Inferior parietal cortex (tissue), 1 donor: ENCODE measurements at regions not wholly inside any gene's neighbourhood (a gene's known extent, or its start where the extent isn't known, plus 50 kb on each side); places are given as distances from the start of the nearest gene placed in this dataset.
"Not testable (repeated sequence)": the region's sequence is repeated elsewhere in the genome, so short reads cannot be mapped to it uniquely, and the experiment has no call there.

Source experiments
- DNase-seq: peaks from one replicate; pipeline ENCODE4 v3.0.0-alpha.2; 2016; ENCODE audit errors: extremely low spot score

GRCh38 chr1:83400173-83400572, 598.8 kb downstream of the TTLL7 start:
- DNase-seq = not testable (repeated sequence)

GRCh38 chr1:83398125-83398524, 600.8 kb downstream of the TTLL7 start:
- not testable (repeated sequence) for DNase-seq

- DNase-seq = not testable (repeated sequence)
Measured at GRCh38 chr1:83395130-83395529, 603.8 kb downstream of the TTLL7 start.

- not testable (repeated sequence) for DNase-seq
Measured at GRCh38 chr1:83386946-83387345, 612.0 kb downstream of the TTLL7 start.

GRCh38 chr1:83383107-83383506, 615.8 kb downstream of the TTLL7 start:
- DNase-seq = not testable (repeated sequence)

- DNase-seq = not testable (repeated sequence)
Measured at GRCh38 chr1:83373018-83373417, 625.9 kb downstream of the TTLL7 start.

- not testable (repeated sequence) for DNase-seq
Measured at GRCh38 chr1:83369853-83370252, 629.1 kb downstream of the TTLL7 start.

DNA sequence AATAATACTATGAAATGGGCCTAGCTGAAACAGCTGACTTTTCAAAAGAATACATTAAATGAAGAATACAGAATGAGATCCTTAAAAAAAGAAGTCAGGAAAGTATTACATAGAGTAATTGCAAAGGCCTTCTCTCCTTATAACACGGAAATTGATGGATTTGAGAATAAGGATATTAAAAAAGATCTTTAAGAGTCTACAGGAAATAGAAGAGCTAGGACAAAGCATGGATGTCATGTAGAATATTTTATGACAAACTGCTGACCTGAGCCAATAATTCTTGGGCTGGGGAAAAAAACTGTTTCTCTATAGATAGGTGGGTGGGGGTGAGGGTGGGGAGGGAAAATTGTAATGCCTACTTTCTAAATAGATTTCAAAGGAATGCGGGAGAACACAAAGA, 633.6 kb downstream of the TTLL7 start:
- DNase-seq = not testable (repeated sequence)

GRCh38 chr1:83345375-83345774, 653.6 kb downstream of the TTLL7 start:
- DNase-seq = not testable (repeated sequence)

DNA sequence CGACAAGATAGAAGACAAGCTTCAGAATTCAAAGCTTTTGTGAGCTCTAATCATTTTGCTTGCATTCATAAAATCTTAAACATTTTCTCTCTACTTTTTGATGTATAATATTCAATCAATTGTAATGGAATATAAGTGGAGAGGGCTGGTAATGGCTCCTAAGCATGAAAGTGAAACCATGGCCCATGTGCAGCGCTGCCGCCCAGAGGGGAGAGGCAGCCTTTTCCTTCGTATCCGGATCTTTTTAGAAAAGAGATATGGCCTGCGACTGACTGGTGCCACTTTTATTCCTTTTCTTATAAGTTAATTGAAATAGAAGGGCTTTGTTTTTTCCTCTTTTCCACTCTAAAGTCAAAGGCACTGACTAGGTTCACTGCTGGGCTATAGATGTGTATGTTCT, 655.2 kb downstream of the TTLL7 start:
- DNase-seq = not testable (repeated sequence)

DNA sequence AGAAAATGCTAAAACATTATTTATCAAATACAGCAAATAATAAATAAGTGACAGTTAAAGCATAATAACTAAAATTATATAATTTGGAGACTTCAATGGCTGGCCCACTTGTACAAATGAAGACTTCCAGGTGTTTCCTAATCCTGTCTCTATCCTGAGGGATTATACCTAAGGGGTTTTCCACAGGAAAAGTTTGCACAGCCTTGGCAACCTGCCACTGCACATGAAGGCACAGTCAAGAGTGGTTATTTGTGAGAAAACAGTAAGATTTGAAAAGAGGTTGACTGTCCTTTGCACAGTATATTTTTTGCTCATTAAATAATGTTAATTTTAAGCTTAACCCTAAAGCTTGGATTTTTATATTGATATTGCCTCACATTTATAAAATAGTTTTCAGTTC, 655.9 kb downstream of the TTLL7 start:
- not testable (repeated sequence) for DNase-seq

GRCh38 chr1:83332308-83332707, 666.6 kb downstream of the TTLL7 start:
- not testable (repeated sequence) for DNase-seq

DNA sequence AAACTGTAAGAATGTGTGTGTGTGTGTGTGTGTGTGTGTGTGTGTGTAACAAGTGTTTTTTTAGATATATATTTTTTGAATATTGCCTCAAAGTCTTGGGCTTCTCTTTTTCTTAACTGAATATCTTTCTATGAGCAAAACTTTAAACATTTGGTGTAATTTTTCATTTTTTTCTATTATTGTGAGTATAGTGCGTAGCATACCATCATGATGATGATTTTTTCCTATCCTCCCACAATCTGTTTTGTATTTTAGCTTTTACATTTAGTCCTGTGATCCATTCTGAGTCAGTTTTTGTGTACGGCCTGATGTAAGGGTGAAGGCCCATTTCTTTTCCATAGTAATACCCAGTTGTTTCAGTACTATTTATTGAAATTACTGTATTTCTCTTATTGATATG, 680.6 kb downstream of the TTLL7 start:
- no peak for DNase-seq

DNA sequence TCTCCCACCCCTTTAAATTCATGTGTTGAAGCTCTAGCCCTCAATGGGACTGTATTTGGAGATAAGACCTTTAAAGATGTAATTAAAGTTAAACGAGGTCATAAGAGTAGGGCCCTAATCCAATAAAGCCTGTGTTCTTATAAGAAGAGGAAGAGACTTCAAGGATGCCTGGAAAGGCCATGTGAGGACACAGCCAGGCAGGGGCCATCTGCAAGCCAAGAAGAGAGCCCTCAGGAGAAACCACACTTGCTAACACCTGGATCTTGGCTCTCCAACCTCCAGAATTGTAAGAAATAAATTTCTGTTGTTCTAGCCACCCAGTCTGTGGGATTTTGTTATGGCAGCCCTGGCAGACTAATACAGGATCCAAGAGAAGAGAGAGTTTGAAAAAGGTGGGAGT, 683.5 kb downstream of the TTLL7 start:
- DNase-seq = not testable (repeated sequence)

DNA sequence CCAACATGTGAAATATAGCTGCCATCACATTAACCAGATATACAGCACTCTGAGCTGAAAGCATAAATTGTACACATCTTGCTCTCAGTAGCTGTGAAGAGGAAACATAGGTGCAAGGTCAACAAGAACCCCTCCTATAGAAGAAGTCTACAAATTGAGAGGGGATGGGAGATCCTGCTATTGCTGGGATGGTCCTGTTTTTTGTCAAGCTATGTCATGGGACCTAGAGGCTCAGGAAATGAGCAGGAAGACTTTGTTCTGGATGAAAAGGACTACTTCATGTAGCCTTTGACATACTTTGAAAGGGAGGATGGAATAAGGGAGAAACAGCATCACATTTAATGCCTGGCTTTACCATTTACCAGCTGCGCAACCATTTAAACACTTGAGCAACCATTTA, 688.8 kb downstream of the TTLL7 start:
- DNase-seq = not testable (repeated sequence)

DNA sequence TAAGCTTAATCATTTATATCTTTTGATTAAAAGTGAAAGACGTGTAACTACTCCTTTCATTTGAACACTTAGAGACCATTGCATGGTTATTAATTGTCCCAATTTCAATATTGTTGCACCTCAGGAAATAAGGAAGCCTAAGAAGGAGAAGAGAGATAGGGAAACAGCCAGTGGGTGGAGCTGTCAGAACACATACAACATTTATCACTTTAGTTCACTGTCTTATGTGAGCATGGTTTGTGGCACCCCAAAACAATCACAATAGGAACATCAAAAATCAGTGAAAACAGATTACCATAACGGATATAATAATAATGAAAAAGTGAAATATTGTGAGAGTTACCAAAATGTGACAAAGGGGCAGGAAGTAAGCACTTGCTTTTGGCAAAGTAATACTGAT, 689.9 kb downstream of the TTLL7 start:
- peak; percentile 6 for DNase-seq

DNA sequence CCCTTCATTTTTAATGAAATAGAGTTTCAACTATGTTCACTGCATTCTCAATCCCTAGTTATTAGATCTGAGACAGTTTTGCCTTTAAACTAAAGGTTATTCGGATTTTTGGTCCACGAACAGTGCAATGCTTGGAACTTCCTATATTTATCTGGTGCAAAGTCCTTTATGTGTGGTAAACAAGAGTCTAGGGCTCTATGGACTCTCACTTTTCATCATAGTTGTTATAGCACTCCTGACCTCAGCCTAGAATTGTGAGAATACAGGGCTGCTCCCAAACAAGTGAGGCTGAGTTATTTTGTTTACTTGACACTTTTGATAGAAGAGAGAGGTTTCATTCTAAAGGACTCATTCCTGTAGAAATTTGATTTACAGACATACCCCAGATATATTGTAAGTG, 692.1 kb downstream of the TTLL7 start:
- not testable (repeated sequence) for DNase-seq

- not testable (repeated sequence) for DNase-seq
Measured at GRCh38 chr1:83295594-83295993, 703.3 kb downstream of the TTLL7 start.

DNA sequence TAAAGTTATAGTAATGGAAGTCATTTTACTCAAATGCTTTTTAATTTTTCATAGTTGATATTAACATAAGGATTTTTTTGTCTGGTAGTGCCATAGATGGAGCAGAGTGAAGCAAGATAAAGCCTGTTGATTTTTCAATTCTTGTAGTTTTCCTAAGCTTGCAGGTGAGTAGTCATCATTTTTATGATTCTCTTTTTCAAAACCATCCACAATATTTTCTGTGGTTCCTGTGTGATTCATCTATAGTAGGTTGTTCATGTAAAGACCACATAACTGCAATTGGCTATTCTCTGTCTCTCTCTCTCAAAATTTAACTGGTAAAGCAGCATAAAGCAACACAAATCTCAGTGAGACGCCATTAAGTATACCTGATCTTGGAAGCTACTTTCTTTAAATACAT, 711.5 kb downstream of the TTLL7 start:
- not testable (repeated sequence) for DNase-seq

DNA sequence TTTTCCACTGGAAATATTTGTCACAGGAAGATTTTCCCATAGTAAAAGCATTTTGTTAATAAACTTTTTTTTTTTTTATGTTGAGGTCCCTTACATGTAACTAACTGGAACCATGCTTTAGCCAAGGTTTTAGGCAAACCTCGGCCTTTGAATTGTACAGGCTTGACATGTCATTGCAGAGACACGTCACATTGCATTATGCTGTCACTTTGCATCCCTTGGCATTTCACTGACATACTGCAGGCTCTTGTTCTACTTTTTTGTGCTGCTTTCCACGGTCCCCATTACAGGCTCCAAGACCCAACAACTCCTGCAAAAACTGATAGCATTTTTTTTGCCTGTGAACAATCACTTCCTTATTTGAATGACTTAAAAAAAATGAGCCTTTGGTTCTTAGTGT, 724.3 kb downstream of the TTLL7 start:
- not testable (repeated sequence) for DNase-seq

- not testable (repeated sequence) for DNase-seq
Measured at GRCh38 chr1:83272484-83272883, 726.4 kb downstream of the TTLL7 start.

GRCh38 chr1:83271834-83272233, 727.1 kb downstream of the TTLL7 start:
- DNase-seq = not testable (repeated sequence)

DNA sequence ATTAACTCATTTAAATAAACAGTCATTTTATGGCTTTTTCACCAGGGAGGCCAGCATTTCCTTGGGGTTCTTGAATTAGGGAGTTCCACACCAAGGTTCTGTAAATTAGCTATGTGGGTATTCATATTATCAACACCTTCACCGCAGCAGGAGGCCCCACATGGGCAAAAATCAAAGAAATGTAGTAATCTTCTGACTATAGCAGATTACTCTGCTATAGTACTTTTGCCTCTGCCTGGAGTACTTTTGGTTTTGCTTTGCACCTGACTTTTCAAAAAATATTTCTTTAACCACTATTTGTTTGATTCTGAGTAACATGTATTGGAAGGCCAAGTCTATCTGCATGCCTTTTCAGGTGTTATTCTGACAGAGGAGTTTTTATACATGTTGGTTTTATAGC, 728.1 kb downstream of the TTLL7 start:
- DNase-seq = not testable (repeated sequence)

GRCh38 chr1:83263808-83264207, 735.1 kb downstream of the TTLL7 start:
- DNase-seq = not testable (repeated sequence)
